GM18867 (cell line): ENCODE measurements at regions not wholly inside any gene's neighbourhood (a gene's known extent, or its start where the extent isn't known, plus 50 kb on each side); places are given as distances from the start of the nearest gene placed in this dataset.
"Not testable (repeated sequence)": the region's sequence is repeated elsewhere in the genome, so short reads cannot be mapped to it uniquely, and the experiment has no call there.

Source experiments
- ATAC-seq: cut with Tn5 transposase; IDR thresholded peaks from one replicate; pipeline ENCODE4 v1.9.1; 2021; ENCODE audit warnings: mild to moderate bottlenecking, moderate library complexity; ENCODE audit not compliant: unreplicated experiment

- no peak for ATAC-seq
Observed at GRCh38 chr6:67608099-67608749, 1026.9 kb upstream of the ADGRB3 start.

DNA sequence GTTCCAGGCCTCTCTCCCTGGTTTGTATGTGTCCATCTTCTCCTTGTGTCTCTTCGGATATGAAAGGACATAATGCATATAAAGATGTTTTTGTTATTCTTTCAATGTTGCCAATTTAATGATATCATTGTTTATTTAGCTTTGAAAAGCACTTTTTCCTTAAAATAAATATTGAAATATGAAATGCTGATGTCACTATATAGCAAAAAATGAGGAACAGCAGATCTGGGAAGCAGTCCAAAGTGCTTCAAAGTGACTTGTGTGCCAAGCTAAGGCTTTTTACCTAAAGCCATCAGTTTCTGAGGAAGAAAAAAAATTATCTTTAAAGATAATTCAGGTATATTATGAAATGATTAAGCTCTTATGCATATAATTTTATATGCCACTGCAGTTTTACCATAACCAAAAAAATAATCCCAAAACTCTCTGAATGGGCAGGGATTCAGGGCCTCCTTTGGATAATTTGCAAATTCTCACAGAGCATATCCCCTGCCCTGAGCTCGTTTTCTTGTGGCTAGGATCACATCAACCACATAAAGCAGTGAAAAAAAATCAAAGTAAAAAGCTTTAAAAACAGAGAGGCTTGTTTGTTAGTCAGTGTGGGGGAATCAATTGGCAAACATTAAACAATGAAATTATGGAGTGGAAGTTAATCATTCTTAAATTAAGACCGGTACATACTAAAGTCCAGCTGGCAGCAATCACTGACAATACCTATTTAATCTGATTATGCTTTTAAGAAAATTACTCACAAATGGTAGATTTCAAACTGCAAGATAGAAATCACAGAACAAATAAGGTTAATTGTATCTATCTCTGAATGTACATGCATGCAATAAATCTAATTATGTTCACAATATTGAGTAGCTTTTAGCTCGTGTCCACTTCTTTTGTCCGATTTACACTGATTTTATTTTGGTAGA, 1027.9 kb upstream of the ADGRB3 start:
- no peak for ATAC-seq

- no peak for ATAC-seq
Observed at GRCh38 chr6:67594366-67594765, 1040.7 kb upstream of the ADGRB3 start.

GRCh38 chr6:67593247-67593646, 1041.8 kb upstream of the ADGRB3 start:
- ATAC-seq, result no peak

- no peak for ATAC-seq
Observed at GRCh38 chr6:67591910-67592309, 1043.2 kb upstream of the ADGRB3 start.

- no peak for ATAC-seq
Observed at GRCh38 chr6:67567842-67568241, 1067.2 kb upstream of the ADGRB3 start.

GRCh38 chr6:67563671-67564070, 1071.4 kb upstream of the ADGRB3 start:
- no peak for ATAC-seq

GRCh38 chr6:67560068-67560467, 1075.0 kb upstream of the ADGRB3 start:
- no peak for ATAC-seq

DNA sequence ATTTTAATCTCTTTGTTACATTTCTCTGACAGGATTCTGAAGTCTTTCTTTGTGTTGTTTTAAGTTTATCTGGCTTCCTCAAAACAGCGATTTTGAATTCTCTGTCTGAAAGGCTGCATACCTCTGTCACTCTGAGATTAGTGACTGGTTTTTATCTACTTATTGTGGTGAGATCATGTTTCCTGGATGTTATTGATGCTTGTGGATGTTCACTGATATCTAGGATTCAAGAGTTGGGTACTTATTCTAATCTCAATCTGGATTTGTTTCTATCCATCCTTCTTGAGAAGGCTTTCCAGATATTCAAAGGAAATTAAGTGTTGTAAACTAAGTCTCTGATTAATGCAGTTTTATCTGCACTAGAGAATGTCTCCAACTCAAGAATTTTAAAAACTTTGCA, 1076.1 kb upstream of the ADGRB3 start:
- ATAC-seq, result no peak

- ATAC-seq, result no peak
Observed at GRCh38 chr6:67544851-67545452, 1090.1 kb upstream of the ADGRB3 start.

DNA sequence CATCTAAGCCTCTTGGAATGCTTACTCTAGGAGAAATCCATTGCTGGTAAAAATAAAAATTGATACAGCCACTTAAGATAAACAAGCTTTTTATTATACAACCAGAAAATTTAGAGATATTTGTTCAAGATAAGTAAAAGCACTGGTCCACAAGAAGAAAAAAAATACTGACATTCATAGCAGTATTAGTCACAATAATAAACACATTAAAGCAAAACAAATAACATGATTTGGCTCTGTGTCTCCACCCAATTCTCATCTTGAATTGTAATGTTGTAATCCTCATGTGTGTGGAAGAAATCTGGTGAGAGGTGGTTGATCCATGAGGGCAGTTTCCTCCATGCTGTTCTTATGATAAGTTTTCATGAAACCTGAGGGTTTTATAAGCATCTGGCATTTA, 1093.5 kb upstream of the ADGRB3 start:
- no peak for ATAC-seq

DNA sequence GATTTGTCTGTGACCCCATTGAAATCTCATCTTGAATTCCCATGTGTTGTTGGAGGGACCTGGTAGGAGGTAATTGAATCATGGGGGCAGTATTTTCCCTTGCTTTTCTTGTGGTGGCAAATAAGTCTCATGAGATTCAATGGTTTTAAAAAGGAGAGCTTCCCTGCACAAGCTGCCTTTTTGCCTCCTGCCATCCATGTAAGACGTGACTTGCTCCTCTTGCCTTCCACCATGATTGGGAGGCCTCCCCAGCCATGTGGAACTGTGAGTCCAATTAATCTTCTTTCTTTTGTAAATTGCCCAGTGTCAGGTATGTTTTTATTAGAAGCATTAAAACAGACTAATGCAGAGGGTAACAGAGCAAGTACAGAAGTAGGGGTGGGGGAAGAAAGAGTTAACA, 1097.0 kb upstream of the ADGRB3 start:
- ATAC-seq, result no peak

DNA sequence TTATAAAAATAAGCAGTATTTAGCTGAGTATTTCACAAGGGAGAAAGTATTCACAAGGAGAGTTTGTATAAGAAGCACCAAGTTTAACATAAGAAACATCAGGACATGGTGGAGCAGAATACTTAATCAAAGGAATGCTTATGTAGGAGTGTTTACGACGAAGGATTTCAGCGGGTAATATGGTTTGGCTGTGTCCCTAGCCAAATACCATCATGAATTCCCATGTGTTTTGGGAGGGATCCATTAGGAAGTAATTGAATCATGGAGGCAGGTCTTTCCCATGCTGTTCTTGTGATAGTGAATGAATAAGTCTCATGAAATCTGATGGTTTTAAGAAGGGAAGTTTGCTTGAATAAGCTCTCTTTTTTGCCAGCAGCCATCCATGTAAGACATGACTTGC, 1099.1 kb upstream of the ADGRB3 start:
- ATAC-seq, result no peak

- no peak for ATAC-seq
Observed at GRCh38 chr6:67506352-67506751, 1128.7 kb upstream of the ADGRB3 start.

GRCh38 chr6:67501755-67502154, 1133.3 kb upstream of the ADGRB3 start:
- ATAC-seq, result no peak

- ATAC-seq, result no peak
Observed at GRCh38 chr6:67497749-67498148, 1137.3 kb upstream of the ADGRB3 start.

DNA sequence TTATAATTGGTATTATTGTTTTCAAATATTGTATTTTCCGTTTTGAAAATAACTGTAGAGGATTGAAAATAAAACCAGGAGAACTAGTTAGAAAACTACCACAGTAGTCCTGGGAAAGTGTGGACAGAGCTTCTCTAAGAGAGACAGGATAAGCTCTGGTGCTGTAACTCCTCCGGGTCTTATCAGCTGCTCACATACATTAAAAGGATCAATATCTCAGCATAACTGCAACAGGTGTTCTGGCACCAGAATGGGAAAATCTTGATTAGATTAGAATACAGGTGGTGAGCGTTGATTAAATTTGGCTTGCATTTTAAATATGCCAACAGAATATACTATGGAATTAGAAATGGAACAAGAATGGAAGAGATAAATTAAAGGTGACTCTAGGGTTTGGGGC, 1138.9 kb upstream of the ADGRB3 start:
- no peak for ATAC-seq

GRCh38 chr6:67493682-67494081, 1141.4 kb upstream of the ADGRB3 start:
- ATAC-seq, result no peak

DNA sequence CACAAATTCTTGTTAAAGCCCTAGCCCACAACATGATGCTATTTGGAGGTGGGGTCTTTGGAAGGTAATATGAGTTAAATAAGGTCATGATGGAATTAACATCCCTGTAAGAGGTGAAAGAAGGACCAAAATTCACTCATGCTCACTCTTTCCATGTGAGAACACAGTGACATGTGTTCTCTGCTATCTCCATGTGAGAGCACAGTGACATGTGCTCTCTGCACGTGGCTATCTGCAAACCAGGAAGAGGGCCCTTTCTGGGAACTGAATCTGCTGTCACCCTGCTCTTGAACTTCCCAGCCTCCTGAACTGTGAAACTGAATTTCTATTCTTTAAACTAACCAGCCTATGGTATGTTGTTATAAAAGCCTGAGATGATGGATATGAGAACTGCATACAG, 1159.4 kb upstream of the ADGRB3 start:
- no peak for ATAC-seq

DNA sequence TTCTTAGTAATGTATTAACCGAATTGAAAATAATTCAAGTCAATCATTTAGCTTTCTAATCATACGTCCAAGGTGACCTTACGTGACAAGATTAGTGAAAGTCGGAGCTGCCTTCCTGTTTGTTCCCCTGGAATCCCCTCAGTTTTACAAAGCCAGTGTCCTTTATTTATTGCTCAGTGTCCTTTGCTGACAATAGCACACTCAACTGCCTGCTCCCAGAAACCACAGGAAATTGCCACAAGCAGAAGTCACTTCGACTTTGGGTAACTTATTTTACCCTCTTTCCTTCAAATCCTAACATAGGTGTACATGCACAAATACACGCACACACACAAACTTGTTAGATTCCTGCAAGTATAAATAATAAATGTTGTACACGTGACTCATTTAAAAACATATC, 1167.7 kb upstream of the ADGRB3 start:
- no peak for ATAC-seq

DNA sequence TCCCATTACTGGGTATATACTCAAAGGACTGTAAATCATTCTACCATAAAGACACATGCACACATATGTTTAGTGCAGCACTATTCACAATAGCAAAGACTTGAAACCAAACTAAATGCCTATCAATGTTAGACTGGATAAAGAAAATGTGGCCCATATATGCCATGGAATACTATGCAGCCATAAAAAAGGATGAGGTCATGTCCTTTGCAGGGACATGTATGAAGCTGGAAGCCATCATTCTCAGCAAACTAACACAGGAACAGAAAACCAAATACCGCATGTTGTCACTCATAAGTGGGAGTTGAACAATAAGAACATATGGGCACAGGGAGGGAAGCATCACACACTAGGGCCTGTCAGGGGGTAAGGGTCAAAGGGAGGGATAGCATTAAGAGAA, 1172.4 kb upstream of the ADGRB3 start:
- not testable (repeated sequence) for ATAC-seq

GRCh38 chr6:67459556-67459955, 1175.5 kb upstream of the ADGRB3 start:
- no peak for ATAC-seq
